ENCODE measurements at regions not wholly inside any gene's neighbourhood (a gene's known extent, or its start where the extent isn't known, plus 50 kb on each side); places are given as distances from the start of the nearest gene placed in this dataset.

GRCh38 chr16:55052741-55053415 is 122.2 kb downstream of the IRX5 start:
- H3K4me3 ChIP-seq: no peak overlapping the region
- BruUV-seq (replicated peaks): no TSS peak
- ATAC-seq (no peak), DNase-seq (ENCODE audit: extremely low read depth in 1 of 4, low spot score in 3 of 4) (no peak), FAIRE-seq (no peak)
- in situ Hi-C loops (cut with MboI): no loop called here
- no peak overlapping the region for H3K27ac ChIP-seq (ENCODE audit: extremely low read depth, low read depth, low read length)
- peaks cover 18 to 28% of the 10 kb centered on the region in 2 experiments for H3K27me3 ChIP-seq (ENCODE audit: control insufficient read depth in 2 of 2, insufficient read depth in 2 of 2, low read length in 2 of 2)
- peaks cover 0 to 6% of the 10 kb centered on the region in 2 experiments; a peak in 1 of 5 replicates for H3K4me1 ChIP-seq (replicated peaks in 1 of 2; ENCODE audit: control insufficient read depth in 2 of 2, insufficient read depth in 2 of 2, low read length in 2 of 2)
- H2AFZ ChIP-seq (ENCODE audit: low read depth, low read length): no peak overlapping the region
- H3K9me1 ChIP-seq (ENCODE audit: control insufficient read depth, insufficient read depth, low read length): peaks cover 3% of the 10 kb centered on the region
- ChIA-PET CTCF (ENCODE audit: low intra/inter-chr PET ratio) (no interaction called here), POLR2A (interaction anchor here (0.6 kb wide), 1 partner anchor 19 kb away, joined by 3 read pairs; no protein-coding TSS in a partner anchor)
- no peaks in the 10 kb centered on the region for H3K36me3 ChIP-seq (ENCODE audit: control insufficient read depth, insufficient read depth, low read length)
- intact Hi-C loops (cut with micrococcal nuclease): no loop called here
- no peaks in the 10 kb centered on the region for H3K79me2 ChIP-seq (ENCODE audit: control insufficient read depth, insufficient read depth, low read length)
- H3K9ac ChIP-seq (ENCODE audit: insufficient read depth in 1 of 2, low read depth in 2 of 2, low read length in 2 of 2): no peak overlapping the region
- no peaks in the 10 kb centered on the region; the same call in 1 of the 2 replicates for H4K20me1 ChIP-seq (replicated peaks; ENCODE audit: control insufficient read depth, insufficient read depth, low read length)
- H3K9me3 ChIP-seq (replicated peaks; ENCODE audit: control insufficient read depth, insufficient read depth, low read depth, low read length): no peaks in the 10 kb centered on the region
- no peak overlapping the region for H3K4me2 ChIP-seq (ENCODE audit: insufficient read depth, low read length)
- 2% methylated on average over 11 of the region's 11 CpGs for WGBS (ENCODE audit: insufficient coverage, low coverage, missing lambda C conversion rate)
- TF ChIP-seq ZNF23 (CRISPR knock-in tag; IDR thresholded peaks at IDR 0.05) (no peak), NR2C1 (IDR thresholded peaks at IDR 0.05) (no peak), NR2C1 (tag; IDR thresholded peaks at IDR 0.05) (no peak), ZFP36 (IDR thresholded peaks at IDR 0.05; ENCODE audit: low read depth, low read length, partially characterized antibody) (no peak), BRF2 (IDR thresholded peaks at IDR 0.05; ENCODE audit: borderline replicate concordance, insufficient read depth, insufficient read length) (no peak), CEBPZ (IDR thresholded peaks at IDR 0.05; ENCODE audit: borderline replicate concordance, low read depth, low read length) (no peak), ZNF318 (IDR thresholded peaks at IDR 0.05; ENCODE audit: borderline replicate concordance in 1 of 2, low read depth in 1 of 2) (no peak), GABPB1 (CRISPR knock-in tag; IDR thresholded peaks at IDR 0.05) (no peak)

Measured in K562 (cell line).